ENCODE measurements at regions not wholly inside any gene's neighbourhood (a gene's known extent, or its start where the extent isn't known, plus 50 kb on each side); places are given as distances from the start of the nearest gene placed in this dataset.

GRCh38 chr2:121135168-121135853, 149.7 kb downstream of the TFCP2L1 start:
- TF ChIP-seq POLR2A (IDR thresholded peaks at IDR 0.05) (no peak), EP300 (IDR thresholded peaks at IDR 0.05) (no peak)

Measured in stomach (tissue), 4 donors.